Ishikawa (cell line): ENCODE measurements at regions not wholly inside any gene's neighbourhood (a gene's known extent, or its start where the extent isn't known, plus 50 kb on each side); places are given as distances from the start of the nearest gene placed in this dataset.

Experiments
- CREB1 ChIP-seq: IDR thresholded peaks from 2 replicates; pipeline ENCODE4 v1.6.1; 2012; ENCODE audit warnings: low read depth
- EGR1 ChIP-seq: IDR thresholded peaks from 2 replicates; pipeline ENCODE4 v1.6.1; 2012
- EP300 ChIP-seq: IDR thresholded peaks from 2 replicates; pipeline ENCODE4 v1.6.1; 2012; ENCODE audit warnings: borderline replicate concordance
- MAX ChIP-seq: IDR thresholded peaks from 2 replicates; pipeline ENCODE4 v1.6.1; 2012
- RAD21 ChIP-seq: IDR thresholded peaks from 2 replicates; pipeline ENCODE4 v1.6.1; 2012; ENCODE audit warnings: low read depth
- TAF1 ChIP-seq: IDR thresholded peaks from 2 replicates; pipeline ENCODE4 v1.6.1; 2012; ENCODE audit warnings: low read depth, mild to moderate bottlenecking
- TCF12 ChIP-seq: IDR thresholded peaks from 2 replicates; pipeline ENCODE4 v1.6.1; 2012; ENCODE audit warnings: low read depth
- TEAD4 ChIP-seq: IDR thresholded peaks from 2 replicates; pipeline ENCODE4 v1.6.1; 2012
- YY1 ChIP-seq: IDR thresholded peaks from 2 replicates; pipeline ENCODE4 v1.6.1; 2012; ENCODE audit warnings: low read depth

- TF ChIP-seq TAF1 (no peak), EGR1 (no peak), YY1 (no peak), EP300 (no peak), RAD21 (no peak), MAX (no peak), TCF12 (no peak), TEAD4 (no peak), CREB1 (no peak)
Observed at GRCh38 chr18:24802456-24802855, 342.0 kb downstream of the HRH4 start.
